ENCODE measurements at regions not wholly inside any gene's neighbourhood (a gene's known extent, or its start where the extent isn't known, plus 50 kb on each side); places are given as distances from the start of the nearest gene placed in this dataset.

DNA sequence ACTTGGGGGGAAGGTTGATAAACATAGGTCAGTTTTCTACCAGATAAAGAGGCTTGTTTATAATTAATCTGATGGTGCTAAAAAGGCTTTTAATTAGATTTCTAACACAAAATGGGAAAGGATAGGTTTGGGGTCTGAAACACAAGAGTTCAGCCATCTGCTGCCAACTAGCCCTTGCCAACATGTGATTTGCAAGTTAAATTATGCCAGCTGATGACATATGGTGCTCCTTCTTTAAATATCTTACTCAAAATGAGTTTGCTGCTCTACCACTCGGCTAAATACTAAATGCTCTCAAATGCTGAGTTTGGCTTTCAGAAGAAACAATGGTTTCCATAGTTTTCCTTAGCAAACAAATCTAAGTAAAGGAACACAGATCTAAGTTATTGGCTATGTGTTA lies 557.8 kb upstream of the CCDC54 start:
- TF ChIP-seq CTCF (IDR thresholded peaks at IDR 0.05) (no peak), POLR2A (IDR thresholded peaks at IDR 0.05) (no peak)
